ENCODE measurements at regions not wholly inside any gene's neighbourhood (a gene's known extent, or its start where the extent isn't known, plus 50 kb on each side); places are given as distances from the start of the nearest gene placed in this dataset.

- TF ChIP-seq, protein P1, sequence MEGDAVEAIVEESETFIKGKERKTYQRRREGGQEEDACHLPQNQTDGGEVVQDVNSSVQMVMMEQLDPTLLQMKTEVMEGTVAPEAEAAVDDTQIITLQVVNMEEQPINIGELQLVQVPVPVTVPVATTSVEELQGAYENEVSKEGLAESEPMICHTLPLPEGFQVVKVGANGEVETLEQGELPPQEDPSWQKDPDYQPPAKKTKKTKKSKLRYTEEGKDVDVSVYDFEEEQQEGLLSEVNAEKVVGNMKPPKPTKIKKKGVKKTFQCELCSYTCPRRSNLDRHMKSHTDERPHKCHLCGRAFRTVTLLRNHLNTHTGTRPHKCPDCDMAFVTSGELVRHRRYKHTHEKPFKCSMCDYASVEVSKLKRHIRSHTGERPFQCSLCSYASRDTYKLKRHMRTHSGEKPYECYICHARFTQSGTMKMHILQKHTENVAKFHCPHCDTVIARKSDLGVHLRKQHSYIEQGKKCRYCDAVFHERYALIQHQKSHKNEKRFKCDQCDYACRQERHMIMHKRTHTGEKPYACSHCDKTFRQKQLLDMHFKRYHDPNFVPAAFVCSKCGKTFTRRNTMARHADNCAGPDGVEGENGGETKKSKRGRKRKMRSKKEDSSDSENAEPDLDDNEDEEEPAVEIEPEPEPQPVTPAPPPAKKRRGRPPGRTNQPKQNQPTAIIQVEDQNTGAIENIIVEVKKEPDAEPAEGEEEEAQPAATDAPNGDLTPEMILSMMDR (IDR thresholded peaks at IDR 0.05): no peak
- no peak for TF ChIP-seq POLR2A (IDR thresholded peaks at IDR 0.05)
- no peak for DNase-seq (ENCODE audit: low spot score in 2 of 2)
- WGBS, 2 donors: 88 to 92% methylated on average over 2 of the region's 2 CpGs
- no peak overlapping the region for H3K4me3 ChIP-seq (ENCODE audit: low read depth, poor library complexity, severe bottlenecking)
- intact Hi-C loops (cut with DNase I; ENCODE audit: low total_unique reads): no loop called here
Measured at GRCh38 chr11:95498722-95499425, 267.9 kb upstream of the SESN3 start.

DNA sequence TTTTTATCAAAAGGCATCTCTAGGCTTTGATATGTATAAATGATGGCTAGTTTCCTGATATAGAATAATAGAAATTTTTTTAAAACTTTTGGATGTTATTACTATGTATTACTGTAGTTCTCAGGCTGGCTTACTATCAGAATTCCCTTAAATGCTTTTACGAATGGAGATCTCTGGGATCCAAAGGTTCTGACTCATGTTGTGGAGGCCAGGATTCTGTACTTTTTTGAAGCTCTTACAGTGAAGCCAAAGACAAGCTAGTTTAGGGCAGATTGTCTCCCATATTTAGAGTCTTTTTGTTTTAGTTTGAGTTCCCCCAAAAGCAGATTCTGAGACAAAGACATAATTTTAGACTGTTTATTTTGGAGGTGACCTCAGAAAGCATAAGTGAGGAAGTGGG is 265.9 kb upstream of the SESN3 start:
- 74 to 76% methylated on average over 1 of the region's 1 CpG for WGBS, 2 donors
- intact Hi-C loops (cut with DNase I; ENCODE audit: low total_unique reads): no loop called here
- no peak for DNase-seq (ENCODE audit: low spot score in 2 of 2)
- no peak for TF ChIP-seq POLR2A (IDR thresholded peaks at IDR 0.05)
- H3K4me3 ChIP-seq (ENCODE audit: low read depth, poor library complexity, severe bottlenecking): no peak overlapping the region

- intact Hi-C loops (cut with DNase I; ENCODE audit: low total_unique reads): no loop called here
Measured at GRCh38 chr11:95495706-95496105, 264.7 kb upstream of the SESN3 start.

DNA sequence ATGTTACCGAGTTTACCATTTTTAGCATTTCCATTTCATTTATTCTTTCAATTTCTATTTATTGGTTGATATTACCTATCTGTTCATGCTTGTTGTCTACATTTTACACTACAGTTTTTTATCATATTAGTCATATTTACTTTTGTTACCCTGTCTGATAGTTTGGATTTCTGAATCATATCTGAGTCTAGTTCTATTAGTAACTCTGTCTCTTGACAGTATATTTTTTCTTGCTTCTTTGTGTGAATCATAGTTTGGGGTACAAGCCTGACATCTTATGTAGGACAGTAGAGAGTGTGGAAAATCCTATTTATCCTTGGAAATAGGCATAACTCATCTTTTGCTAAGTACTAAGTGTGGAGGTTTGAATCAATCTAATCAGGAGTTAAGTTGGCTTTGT is 263.9 kb upstream of the SESN3 start:
- DNase-seq (ENCODE audit: low spot score in 2 of 2): no peak
- no peak for TF ChIP-seq POLR2A (IDR thresholded peaks at IDR 0.05)
- TF ChIP-seq, protein P1 (IDR thresholded peaks at IDR 0.05): no peak
- WGBS, 2 donors: 94 to 100% methylated on average over 1 of the region's 1 CpG
- intact Hi-C loops (cut with DNase I; ENCODE audit: low total_unique reads): no loop called here
- H3K4me3 ChIP-seq (ENCODE audit: low read depth, poor library complexity, severe bottlenecking): no peak overlapping the region

More at GRCh38 chr11:95495706-95496105, 264.7 kb upstream of the SESN3 start:
- no peak overlapping the region for H3K4me3 ChIP-seq (ENCODE audit: low read depth, poor library complexity, severe bottlenecking)
- 71 to 75% methylated on average over 4 of the region's 4 CpGs for WGBS, 2 donors
- no peak for DNase-seq (ENCODE audit: low spot score in 2 of 2)
- TF ChIP-seq, protein P1 (IDR thresholded peaks at IDR 0.05): no peak
- no peak for TF ChIP-seq POLR2A (IDR thresholded peaks at IDR 0.05)

DNA sequence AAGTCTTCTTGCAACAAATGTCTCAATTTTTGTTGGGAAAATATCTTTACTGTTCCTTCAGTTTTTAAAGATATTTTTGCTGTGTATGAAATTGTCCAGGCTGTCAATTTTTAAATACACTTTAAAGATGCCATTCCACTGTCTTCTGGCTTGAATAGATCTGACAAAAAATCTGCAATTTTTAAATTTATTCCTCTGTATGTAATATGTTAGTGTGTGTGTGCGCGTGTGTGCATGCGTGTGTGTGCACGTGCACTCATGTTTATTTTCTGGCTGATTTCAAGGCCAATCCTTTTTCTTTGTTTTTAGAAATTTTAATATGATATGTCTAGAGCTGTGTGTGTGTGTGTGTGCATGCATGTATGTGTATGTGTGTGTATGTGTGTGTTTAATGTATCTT is 263.2 kb upstream of the SESN3 start:
- TF ChIP-seq POLR2A (IDR thresholded peaks at IDR 0.05): no peak
- TF ChIP-seq, protein P1 (IDR thresholded peaks at IDR 0.05): no peak
- H3K4me3 ChIP-seq (ENCODE audit: low read depth, poor library complexity, severe bottlenecking): no peak overlapping the region
- intact Hi-C loops (cut with DNase I; ENCODE audit: low total_unique reads): no loop called here
- WGBS, 2 donors: 97 to 98% methylated on average over 4 of the region's 4 CpGs
- DNase-seq (ENCODE audit: low spot score in 2 of 2): no peak

DNA sequence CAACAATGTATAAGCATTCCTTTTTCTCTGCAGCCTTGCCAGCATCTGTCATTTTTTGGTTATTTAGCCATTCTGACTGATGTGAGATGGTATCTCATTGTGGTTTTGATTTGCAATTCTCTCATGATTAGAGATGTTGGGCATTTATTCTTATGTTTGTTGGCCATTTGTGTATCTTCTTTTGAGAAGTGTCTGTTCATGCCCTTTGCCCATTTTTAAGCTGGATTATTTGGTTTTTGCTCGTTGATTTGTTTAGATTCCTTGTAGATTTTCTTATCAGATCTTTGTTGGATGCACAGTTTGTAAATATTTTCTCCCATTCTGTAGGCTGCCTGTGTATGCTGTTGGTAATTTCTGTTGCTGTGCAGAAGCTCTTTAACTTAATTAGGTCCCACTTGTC is 259.6 kb upstream of the SESN3 start:
- intact Hi-C loops (cut with DNase I; ENCODE audit: low total_unique reads): no loop called here
- WGBS, 2 donors: 81 to 97% methylated on average over 1 of the region's 1 CpG
- TF ChIP-seq POLR2A (IDR thresholded peaks at IDR 0.05): no peak
- TF ChIP-seq, protein P1 (IDR thresholded peaks at IDR 0.05): no peak

More for the DNA sequence above, 259.6 kb upstream of the SESN3 start:
- DNase-seq (ENCODE audit: low spot score in 2 of 2): no peak
- H3K4me3 ChIP-seq (ENCODE audit: low read depth, poor library complexity, severe bottlenecking): no peak overlapping the region

Measured in lower leg skin (tissue), 4 donors.